Spinal cord (tissue), 9 donors: ENCODE measurements at regions not wholly inside any gene's neighbourhood (a gene's known extent, or its start where the extent isn't known, plus 50 kb on each side); places are given as distances from the start of the nearest gene placed in this dataset.

Experiments
- DNase-seq, 6 donors: peaks; one replicate each; pipeline versions ENCODE4 v3.0.0 to v3.0.0-alpha.2; 2013 to 2015; ENCODE audit warnings: low spot score in 6 of 6, low read depth in 4 of 6
- H3K27ac ChIP-seq: one replicate; pipeline ENCODE4 v1.5.1; 2013; ENCODE audit warnings: low read depth, low read length, control low read depth
- H3K27me3 ChIP-seq: one replicate; pipeline ENCODE4 v1.6.1; 2013; ENCODE audit warnings: low read length; ENCODE audit not compliant: control insufficient read depth, insufficient read depth
- H3K36me3 ChIP-seq: one replicate; pipeline ENCODE4 v1.6.1; 2013; ENCODE audit warnings: low read length; ENCODE audit not compliant: control insufficient read depth, insufficient read depth
- H3K4me1 ChIP-seq: one replicate; pipeline ENCODE4 v1.6.1; 2013; ENCODE audit warnings: low read length; ENCODE audit not compliant: control insufficient read depth, insufficient read depth
- H3K4me3 ChIP-seq: one replicate; pipeline ENCODE4 v1.5.1; 2013; ENCODE audit warnings: low read depth, low read length, control low read depth
- H3K9me3 ChIP-seq: one replicate; pipeline ENCODE4 v1.6.1; 2013; ENCODE audit warnings: low read length; ENCODE audit not compliant: control insufficient read depth, insufficient read depth
- WGBS: methylation state at CpG from one replicate; pipeline ENCODE4 v1.1.5; 2013; ENCODE audit warnings: missing lambda C conversion rate; ENCODE audit not compliant: insufficient coverage; 5-methylcytosine and 5-hydroxymethylcytosine counted together
- donor health status: healthy.

DNA sequence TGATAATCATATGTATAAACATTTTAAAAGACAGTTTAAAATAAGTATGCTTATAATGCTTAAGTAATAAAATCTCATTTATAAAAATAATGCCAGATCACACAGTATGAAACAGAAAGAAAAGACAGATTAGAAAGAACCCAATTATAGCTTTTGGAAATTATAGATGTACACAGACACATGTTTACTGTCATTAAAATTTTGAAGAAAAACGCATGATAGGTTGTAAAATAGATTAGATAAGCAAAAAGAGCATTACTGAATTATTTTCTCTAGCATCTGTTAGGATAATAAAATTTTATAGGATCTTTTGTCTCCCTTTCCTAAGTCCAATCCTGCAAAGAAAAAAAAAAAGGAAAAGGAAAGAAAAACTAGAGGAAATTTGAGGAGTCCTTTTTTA, 1107.3 kb upstream of the LRRN3 start:
- H3K9me3 ChIP-seq = no peaks in the 10 kb centered on the region
- no CpG with 5 or more reads among the region's 1 CpG for WGBS
- no peaks in the 10 kb centered on the region for H3K36me3 ChIP-seq
- H3K4me3 ChIP-seq = no peak overlapping the region
- no peaks in the 10 kb centered on the region for H3K27me3 ChIP-seq
- no peaks in the 10 kb centered on the region for H3K4me1 ChIP-seq
- no peak for DNase-seq
- H3K27ac ChIP-seq = no peak overlapping the region

DNA sequence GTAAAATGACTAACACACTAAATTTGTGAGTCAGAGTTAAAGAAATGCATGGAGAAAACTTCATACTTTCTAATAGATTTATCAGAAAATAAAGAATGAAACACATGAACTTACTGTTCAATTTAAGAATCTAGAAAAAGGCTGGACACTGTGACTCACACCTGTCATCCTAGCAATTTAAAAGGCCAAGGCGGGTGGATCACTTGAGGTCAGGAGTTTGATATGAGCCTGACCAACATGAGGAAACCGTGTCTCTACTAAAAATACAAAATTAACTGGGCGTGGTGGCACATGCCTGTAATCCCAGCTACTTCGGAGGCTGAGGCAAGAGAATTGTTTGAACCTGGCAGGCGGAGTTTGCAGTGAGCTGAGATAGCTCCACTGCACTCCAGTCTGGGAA, 1106.2 kb upstream of the LRRN3 start:
- H3K4me1 ChIP-seq = no peaks in the 10 kb centered on the region
- H3K4me3 ChIP-seq = no peak overlapping the region
- H3K27ac ChIP-seq = no peak overlapping the region
- no peaks in the 10 kb centered on the region for H3K36me3 ChIP-seq
- no peaks in the 10 kb centered on the region for H3K9me3 ChIP-seq
- 84% methylated on average over 2 of the region's 5 CpGs for WGBS
- no peaks in the 10 kb centered on the region for H3K27me3 ChIP-seq
- no peak for DNase-seq

DNA sequence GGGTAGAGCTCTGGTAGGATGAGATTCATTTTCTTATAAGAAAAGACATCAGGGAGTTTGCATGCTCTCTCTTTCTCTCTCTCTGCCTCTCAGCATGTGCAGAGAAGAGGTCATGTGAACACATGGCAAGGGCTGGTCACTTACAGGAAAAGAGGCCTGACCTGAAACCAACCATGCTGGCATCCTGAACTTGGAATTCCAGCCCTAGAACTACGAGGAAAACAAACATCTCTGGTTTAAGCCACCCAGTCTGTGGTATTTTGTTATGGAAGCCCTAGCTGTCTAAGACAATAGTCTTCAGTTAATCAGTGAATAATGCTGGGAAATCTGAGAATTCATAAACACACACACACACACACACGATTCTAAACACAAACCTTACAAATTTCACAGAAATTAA, 1104.2 kb upstream of the LRRN3 start:
- H3K27me3 ChIP-seq = no peaks in the 10 kb centered on the region
- no peak for DNase-seq
- H3K4me1 ChIP-seq = no peaks in the 10 kb centered on the region
- no peaks in the 10 kb centered on the region for H3K9me3 ChIP-seq
- H3K27ac ChIP-seq = no peak overlapping the region
- no CpG with 5 or more reads among the region's 2 CpGs for WGBS
- H3K4me3 ChIP-seq = no peak overlapping the region
- no peaks in the 10 kb centered on the region for H3K36me3 ChIP-seq

DNA sequence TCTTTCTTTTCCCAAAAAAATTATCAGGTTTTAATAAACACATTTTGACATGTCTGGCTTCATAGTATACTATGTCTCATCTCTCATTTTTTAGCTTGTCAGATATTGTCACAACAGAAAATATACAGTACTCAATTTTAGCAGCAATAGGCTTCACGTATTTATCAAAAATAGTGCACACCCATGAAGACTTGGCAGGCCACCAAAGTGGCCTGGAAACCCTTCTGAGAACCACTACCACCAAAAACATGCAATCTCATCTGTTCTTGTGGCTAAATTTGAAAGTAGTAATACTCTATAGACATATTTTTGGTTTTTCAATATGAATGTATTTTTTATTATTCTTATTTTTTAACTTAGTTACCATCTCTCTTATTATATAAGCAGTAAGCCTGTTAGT, 1094.5 kb upstream of the LRRN3 start:
- Histone ChIP-seq H3K4me1 (no peaks in the 10 kb centered on the region), H3K27me3 (no peaks in the 10 kb centered on the region), H3K36me3 (no peaks in the 10 kb centered on the region), H3K4me3 (no peak overlapping the region), H3K27ac (no peak overlapping the region), H3K9me3 (no peaks in the 10 kb centered on the region)
- no peak for DNase-seq
- 90% methylated on average over 1 of the region's 1 CpG for WGBS

DNA sequence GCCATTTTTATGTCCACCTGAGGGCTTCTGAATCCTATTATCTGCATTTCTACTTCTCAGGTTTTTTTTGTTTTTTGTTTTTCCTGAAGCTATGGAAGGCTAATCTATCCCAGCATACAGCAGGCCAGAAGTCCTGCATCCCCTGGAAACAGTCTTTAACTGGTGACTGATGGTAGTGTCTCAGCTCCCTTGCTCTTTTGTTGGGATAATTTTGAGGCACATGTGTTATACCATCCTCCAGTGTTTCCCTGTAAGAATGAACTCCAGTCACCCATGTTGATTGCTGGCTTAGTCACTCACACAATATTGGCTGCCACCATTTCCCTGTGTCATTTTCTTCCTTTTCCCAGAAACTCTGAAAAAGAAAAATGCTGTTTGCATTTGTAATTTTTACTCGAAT, 1094.0 kb upstream of the LRRN3 start:
- Histone ChIP-seq H3K27me3 (no peaks in the 10 kb centered on the region), H3K4me3 (no peak overlapping the region), H3K36me3 (no peaks in the 10 kb centered on the region), H3K9me3 (no peaks in the 10 kb centered on the region), H3K27ac (no peak overlapping the region), H3K4me1 (no peaks in the 10 kb centered on the region)
- WGBS = no CpG with 5 or more reads among the region's 1 CpG
- DNase-seq = no peak

DNA sequence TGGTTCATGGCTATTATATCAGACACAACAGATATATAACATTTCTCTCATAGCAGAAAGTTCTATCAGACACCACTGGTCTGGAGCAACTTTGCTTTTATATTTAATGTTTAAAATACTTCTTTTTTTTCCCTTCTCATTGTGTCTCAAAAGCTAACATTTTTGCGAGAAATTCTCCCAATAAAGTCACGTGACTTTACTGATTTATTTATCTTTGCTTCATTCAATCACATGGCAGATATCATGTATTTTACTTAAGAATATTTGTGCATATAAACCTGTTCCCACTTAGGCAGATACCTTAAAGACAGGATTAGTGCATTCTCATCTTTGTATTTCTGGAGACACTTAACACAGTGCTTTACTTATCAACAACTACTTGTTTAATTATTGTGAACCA, 1093.1 kb upstream of the LRRN3 start:
- Histone ChIP-seq H3K36me3 (no peaks in the 10 kb centered on the region), H3K27me3 (no peaks in the 10 kb centered on the region), H3K27ac (no peak overlapping the region), H3K4me3 (no peak overlapping the region), H3K4me1 (no peaks in the 10 kb centered on the region), H3K9me3 (no peaks in the 10 kb centered on the region)
- no peak for DNase-seq
- no CpG with 5 or more reads among the region's 2 CpGs for WGBS

DNA sequence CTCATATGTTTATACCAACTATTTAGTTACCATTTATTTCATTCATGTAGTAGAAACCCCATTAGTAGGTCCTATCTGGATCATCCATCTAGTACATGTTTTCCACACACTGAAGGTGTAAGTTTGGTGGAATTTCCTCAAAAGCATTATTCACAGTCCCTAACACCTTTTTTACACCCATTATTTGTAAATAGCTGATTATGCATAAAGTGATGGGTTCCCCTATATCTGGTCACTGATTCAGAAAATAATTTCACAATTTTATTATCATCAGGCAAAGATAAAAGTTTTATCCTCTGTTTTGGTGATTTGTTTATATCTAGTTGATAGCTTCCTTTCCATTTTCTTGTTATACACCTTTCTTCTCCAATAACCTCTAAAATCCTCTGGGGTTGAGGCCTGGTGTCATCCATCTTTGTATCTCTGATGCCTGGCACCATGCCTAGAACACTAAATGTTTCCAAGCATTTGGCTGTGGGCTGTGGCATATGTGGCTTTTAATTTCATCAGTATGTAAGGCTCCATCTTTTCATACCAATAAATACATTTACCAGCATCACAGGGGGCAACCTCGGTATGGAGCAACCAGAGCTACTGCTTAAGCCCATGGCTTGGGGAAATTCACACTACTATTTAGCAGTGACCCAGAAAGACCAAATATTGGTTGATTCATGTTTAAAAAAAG, 1089.5 kb upstream of the LRRN3 start:
- H3K27me3 ChIP-seq = no peaks in the 10 kb centered on the region
- H3K4me1 ChIP-seq = no peaks in the 10 kb centered on the region
- no peak overlapping the region for H3K4me3 ChIP-seq
- H3K27ac ChIP-seq = no peak overlapping the region
- DNase-seq = peak in 2 of 6 donors; percentile 38 to 44
- no CpG with 5 or more reads among the region's 1 CpG for WGBS
- no peaks in the 10 kb centered on the region for H3K9me3 ChIP-seq
- no peaks in the 10 kb centered on the region for H3K36me3 ChIP-seq

DNA sequence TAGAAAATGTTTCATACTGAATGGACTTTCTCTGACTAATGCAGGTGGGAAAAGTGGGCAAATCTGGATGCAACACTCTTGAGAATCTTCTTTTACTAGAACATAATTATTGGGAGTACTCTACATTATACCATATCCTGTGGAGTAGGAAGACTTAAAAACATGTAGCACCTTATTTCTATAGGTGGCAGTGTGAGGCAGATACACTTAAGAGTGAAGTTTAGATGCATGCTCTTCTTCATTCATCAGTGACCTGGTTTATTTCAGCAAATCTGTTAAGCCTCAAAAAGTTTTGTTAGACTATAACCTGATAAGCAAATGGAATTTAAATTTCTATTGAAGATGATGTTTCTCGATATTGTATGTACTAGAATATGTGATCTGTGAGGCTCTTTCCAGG, 1087.1 kb upstream of the LRRN3 start:
- WGBS = no CpG with 5 or more reads among the region's 1 CpG
- no peak overlapping the region for H3K27ac ChIP-seq
- H3K4me3 ChIP-seq = no peak overlapping the region
- H3K36me3 ChIP-seq = no peaks in the 10 kb centered on the region
- no peaks in the 10 kb centered on the region for H3K9me3 ChIP-seq
- DNase-seq = peak in 1 of 6 donors; percentile 9
- H3K4me1 ChIP-seq = no peaks in the 10 kb centered on the region
- H3K27me3 ChIP-seq = no peaks in the 10 kb centered on the region

DNA sequence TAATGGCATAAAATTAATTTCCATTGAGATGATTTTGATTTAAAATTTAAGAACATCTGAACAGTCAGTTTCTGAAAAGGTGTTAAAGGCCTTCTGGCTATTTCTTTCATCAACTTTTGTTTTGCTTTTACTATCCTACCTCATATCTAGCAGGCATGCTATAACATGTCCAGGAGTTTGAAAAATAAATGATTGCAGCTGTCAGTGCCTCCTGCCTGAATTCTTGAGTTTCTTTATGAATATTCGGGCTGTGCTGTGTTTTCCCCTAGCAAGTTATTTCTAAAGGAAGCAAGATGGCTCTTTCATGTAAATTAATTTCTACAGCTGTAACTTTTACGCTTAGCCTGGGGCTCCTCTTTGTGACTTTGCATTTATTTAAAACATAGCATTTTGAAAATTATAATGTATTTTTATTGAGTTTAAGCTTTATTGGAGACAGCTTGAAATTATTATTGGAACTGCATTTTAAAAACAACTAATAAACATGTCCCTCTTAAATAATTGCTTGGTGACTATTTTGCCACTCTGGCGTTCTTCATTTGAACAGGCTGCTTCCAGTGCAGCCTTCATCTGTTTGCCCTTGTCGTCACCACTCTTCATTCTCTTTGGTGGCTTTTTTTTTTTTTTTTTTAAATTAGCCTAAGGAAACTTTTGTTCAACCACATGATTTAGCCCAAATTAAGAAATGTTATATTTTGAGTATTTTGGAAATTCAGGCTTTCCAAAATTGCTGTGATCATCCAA, 1083.4 kb upstream of the LRRN3 start:
- no peaks in the 10 kb centered on the region for H3K27me3 ChIP-seq
- peak in 1 of 6 donors; percentile 19 for DNase-seq
- H3K9me3 ChIP-seq = no peaks in the 10 kb centered on the region
- H3K36me3 ChIP-seq = no peaks in the 10 kb centered on the region
- H3K4me1 ChIP-seq = no peaks in the 10 kb centered on the region
- no peak overlapping the region for H3K4me3 ChIP-seq
- WGBS = no CpG with 5 or more reads among the region's 4 CpGs
- no peak overlapping the region for H3K27ac ChIP-seq

DNA sequence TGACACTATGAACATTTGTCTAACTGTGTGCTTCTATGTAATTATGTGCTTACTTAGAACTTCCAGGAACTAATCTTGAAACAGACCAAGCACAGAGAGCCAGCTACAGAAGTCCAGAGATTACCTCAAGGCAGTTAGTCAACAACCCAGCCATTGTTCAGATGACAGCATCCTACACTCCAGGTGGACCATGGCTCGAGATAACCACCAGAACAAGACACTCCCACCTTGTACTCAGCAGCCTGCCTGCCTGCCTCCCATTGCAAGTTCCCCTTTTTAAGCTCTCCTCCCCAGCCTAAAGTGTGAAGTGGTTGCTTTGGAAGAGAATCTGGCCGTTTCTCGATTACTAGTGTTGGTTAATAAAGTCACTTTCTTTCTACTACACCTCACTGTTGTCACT, 1080.6 kb upstream of the LRRN3 start:
- no peak overlapping the region for H3K4me3 ChIP-seq
- no CpG with 5 or more reads among the region's 3 CpGs for WGBS

More for the DNA sequence above, 1080.6 kb upstream of the LRRN3 start:
- no peaks in the 10 kb centered on the region for H3K9me3 ChIP-seq
- no peaks in the 10 kb centered on the region for H3K36me3 ChIP-seq
- DNase-seq = no peak
- no peaks in the 10 kb centered on the region for H3K4me1 ChIP-seq
- H3K27me3 ChIP-seq = no peaks in the 10 kb centered on the region
- no peak overlapping the region for H3K27ac ChIP-seq
